HG03175 (cell line): ENCODE measurements at regions not wholly inside any gene's neighbourhood (a gene's known extent, or its start where the extent isn't known, plus 50 kb on each side); places are given as distances from the start of the nearest gene placed in this dataset.
"Not testable (repeated sequence)": the region's sequence is repeated elsewhere in the genome, so short reads cannot be mapped to it uniquely, and the experiment has no call there.

Experiments
- ATAC-seq: cut with Tn5 transposase; IDR thresholded peaks from one replicate; pipeline ENCODE4 v1.9.1; 2021; ENCODE audit warnings: mild to moderate bottlenecking, moderate library complexity; ENCODE audit not compliant: unreplicated experiment

- ATAC-seq, result no peak
These were observed 316.4 kb upstream of the RNF32 start for GRCh38 chr7:156324201-156324600.

- ATAC-seq, result not testable (repeated sequence)
These were observed 319.1 kb upstream of the RNF32 start for GRCh38 chr7:156321430-156321829.

GRCh38 chr7:156318926-156319325 is 321.6 kb upstream of the RNF32 start:
- no peak for ATAC-seq

- ATAC-seq, result no peak
These were observed 322.1 kb upstream of the RNF32 start for GRCh38 chr7:156318426-156318825.

GRCh38 chr7:156309016-156309620 is 331.5 kb upstream of the RNF32 start:
- ATAC-seq, result no peak

- ATAC-seq, result no peak
These were observed 333.4 kb upstream of the RNF32 start for GRCh38 chr7:156307193-156307592.

DNA sequence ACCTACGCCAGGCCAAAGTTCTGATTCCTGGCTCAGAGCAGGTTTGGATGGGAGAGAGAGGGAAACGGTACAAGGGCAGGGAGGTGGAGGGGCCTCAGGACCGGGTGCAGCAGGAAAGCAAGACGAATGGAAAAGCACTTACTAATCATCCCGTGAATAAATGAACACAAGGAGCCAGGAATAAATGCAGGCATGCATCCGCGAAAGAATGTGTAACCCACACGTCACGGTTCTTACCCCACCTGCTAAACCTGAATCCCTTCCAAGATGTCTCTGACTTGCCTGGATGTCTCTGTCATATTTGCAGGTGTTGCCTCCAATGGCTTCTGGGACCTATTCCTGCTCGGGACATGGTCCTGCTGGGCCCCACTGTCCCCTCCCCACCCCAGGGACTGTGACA is 335.2 kb upstream of the RNF32 start:
- ATAC-seq, result no peak

DNA sequence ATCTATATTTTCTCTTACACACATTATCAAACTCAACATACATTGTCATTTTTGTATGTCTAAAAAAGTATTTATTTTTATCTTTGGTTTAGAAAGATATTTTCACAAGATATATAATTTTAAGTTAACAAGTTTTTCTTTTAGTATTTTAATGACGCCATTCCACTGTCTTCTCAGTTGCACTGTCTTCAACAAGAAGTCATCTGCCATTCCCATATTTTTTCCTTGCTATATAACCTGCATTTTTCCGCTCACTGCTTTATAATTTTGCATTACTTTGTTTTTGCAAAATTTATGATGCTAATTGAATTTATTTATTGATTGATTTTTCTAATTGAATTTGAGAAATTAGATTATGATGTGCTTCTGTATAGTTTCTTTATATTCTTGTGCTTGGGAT is 357.8 kb upstream of the RNF32 start:
- ATAC-seq, result no peak

- ATAC-seq, result no peak
These were observed 360.9 kb upstream of the RNF32 start for GRCh38 chr7:156279635-156280034.

DNA sequence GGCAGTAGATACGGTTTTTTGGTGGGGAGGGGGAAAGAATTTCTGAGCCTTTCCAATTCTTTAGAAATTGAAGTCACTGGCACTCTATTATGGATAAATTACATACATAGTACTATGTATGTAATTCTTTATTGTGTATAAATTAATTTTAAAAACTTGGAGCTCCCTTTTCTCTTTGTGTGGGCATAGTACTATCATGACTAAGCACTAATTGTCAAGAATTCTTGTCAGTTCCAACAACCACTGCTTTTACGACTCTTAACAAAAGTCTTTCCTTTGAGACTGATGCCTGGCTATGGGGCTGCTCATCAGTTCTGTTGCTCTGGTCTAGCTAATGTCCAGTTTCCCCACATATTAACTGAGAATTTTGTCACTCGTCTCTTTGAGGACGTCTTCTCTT is 365.3 kb upstream of the RNF32 start:
- ATAC-seq, result no peak

- ATAC-seq, result no peak
These were observed 366.0 kb upstream of the RNF32 start for GRCh38 chr7:156274557-156274956.

DNA sequence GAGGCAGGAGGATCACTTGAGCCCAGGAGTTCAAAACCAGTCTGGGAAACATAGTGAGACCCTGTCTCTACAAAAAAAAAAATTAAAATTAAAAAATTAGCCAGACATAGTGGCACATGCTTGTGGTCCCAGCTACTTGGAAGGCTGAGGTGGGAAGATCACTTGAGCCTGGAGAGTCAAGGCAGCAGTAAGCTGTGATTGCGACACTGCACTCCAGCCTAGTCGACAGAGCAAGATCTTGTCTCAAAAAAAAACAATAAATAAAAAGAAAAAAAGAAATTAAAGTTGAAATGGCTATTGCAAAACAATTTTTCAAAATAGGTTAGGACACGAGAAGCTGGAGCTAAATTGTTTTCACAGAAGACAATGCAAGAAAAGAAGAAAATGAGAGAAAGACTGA is 379.0 kb upstream of the RNF32 start:
- no peak for ATAC-seq

- no peak for ATAC-seq
These were observed 382.7 kb upstream of the RNF32 start for GRCh38 chr7:156257904-156258303.

- ATAC-seq, result no peak
These were observed 384.9 kb upstream of the RNF32 start for GRCh38 chr7:156255635-156256034.

DNA sequence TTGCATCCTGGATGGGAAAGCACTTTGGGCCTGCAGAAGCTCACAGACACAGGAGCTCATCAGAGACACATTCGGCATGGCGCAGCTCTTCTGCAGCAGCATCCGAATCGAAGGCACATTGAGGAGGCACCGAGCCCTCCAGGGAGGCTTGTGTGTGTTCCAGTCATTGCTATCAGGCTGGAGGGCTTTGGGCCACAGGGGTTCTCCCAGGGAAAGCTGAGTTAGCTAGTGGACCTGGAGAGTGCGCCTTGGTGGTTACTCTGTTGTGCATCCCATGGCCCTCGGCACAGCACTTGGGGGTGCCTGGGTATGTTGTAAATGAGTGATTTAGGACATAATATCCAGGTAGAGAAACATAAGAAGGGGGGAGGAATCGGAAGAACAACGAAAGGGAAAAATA is 388.7 kb upstream of the RNF32 start:
- no peak for ATAC-seq

DNA sequence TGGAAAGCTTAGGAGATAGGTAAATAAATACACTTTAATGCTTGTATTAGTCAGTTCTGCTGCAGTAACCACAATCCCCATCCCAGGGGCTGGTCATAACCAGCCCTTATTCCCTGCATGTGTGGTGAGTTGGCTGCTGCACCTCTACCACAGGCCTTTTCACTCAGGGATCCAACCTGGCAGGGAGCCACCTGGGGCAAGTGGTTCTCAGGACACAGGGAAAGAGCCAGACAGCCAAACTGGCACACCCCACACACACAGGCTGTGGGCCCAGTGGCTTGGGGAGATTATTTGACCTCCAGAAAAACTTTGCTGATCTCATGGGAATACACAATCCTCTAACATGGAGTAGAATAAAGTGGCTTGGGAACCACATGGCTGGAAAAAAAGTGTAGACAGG is 400.0 kb upstream of the RNF32 start:
- no peak for ATAC-seq

- no peak for ATAC-seq
These were observed 402.0 kb upstream of the RNF32 start for GRCh38 chr7:156238366-156239133.

DNA sequence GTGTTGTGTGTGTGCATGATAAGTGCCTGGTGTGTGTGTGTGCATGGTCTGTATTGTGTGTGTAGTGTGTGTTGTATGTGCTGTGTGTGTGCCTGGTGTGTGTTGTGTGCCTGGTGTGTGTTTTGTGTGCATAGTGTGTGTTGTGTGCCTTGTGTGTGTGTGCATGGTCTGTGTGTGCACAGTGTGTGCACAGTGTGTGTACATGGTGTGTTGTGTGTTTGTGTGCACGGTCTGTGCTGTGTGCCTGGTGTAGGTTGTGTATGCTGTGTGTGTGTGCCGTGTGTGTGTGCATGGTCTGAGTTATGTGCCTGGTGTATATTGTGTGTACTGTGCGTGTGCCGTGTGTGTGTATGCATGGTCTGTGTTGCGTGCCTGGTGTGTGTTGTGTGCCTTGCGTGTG is 403.0 kb upstream of the RNF32 start:
- ATAC-seq, result no peak

DNA sequence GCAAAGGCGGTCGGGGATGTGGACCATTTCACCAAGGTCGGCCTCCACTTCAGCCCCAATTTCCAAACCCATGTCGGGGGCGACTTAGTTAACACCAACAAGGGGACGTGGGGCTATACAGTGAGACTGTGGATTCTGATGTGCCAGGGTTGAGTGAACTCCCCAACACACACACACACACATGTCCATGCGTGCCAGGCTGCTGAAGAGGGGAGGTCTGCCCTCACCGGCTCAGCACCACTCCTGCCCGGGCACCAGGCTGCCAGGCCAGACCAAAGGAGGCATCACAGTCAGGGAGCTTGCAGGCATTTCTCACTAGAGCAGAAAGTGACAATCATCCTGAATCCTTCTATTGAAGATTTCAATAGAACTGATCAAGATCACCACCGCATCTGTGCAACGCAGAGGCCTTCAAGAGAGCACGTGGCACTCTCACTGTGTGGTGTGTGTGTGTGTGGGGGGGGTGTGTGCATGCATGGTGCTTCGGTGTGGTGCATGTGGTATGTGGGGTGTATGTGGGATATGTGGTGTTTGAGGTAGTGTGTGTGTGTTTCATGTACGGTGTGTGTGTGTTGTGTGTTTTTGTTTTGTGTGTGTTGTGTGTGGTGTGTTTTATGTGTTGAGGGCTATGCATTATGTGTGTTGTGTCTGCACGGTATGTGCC is 403.5 kb upstream of the RNF32 start:
- no peak for ATAC-seq

DNA sequence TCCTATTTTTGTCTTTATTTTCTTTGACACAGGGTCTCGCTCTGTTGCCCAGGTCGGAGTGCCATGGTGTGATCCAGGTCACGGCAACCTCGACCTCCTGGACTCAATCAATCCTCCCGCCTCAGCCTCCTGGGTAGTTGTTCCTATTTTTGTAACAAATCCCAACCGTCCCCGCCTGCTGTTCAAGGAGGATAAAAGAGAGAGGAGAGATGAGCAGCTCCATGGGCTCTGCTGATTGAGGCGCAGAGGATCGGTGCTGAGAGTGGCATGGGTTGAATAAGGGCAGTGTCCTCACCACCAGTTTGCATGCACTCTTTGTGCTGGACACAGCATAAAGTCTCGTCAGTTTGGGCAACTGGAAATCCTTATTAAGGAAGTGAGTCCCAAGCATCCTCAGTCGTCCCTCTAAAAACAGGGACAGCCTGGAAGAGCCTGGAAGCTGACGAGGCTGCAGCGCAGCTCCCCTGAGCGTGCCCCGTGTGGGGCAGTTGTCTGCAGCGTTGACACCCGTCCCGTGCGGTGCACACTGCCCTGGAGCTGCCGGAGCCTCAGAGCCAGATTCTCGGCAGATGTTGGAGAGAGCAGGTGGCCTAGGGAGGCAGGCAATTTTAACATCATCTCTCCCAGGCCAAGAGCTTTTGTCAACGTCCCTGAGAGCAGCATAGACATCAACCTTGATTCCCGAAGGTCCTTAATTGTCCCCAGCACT is 404.2 kb upstream of the RNF32 start:
- no peak for ATAC-seq

DNA sequence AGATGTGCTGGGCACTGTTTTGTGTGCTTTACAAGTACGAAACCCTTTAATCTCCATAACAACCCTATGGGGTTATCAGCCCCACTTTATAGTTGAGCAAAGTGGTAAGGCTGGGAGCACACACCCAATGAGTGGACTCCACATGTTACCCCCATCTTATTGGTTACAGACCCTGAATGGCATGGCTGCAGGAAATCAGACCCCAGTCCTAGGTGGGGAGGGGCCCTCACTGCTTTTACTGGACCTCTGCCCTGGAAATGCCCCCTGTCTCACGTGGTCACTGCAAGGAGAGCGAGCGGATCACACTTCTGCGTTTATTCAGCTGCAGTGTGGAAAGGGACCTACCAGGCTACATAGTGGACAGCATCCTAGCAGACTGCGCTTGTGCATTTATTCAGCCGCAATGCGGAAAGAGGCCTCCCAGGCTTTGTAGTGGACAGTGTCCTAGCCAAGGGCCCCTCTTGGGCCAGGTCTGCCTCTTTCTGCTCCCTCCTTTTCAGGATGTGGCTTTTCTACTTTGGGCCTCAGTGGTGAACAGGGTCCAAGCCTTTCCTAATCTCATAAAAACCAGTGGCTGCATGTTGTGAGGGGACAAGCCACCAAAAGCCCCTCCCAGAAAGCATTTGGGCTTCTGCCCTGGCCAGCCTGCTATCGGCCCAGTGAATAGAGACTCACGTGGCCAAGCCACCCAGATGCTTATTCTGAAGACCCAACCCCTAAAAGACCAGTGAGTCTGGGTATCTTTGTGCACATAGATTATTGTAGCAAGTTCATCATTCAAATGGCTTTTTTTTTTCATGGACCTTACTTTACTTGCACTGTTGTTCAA is 405.7 kb upstream of the RNF32 start:
- ATAC-seq, result no peak
